Stimulated activated CD4-positive, alpha-beta T cell treated with anti-CD3 and anti-CD28 coated beads, Interleukin-4, amount 100 ng/mL, for 24 hours (primary cell): ENCODE measurements at regions not wholly inside any gene's neighbourhood (a gene's known extent, or its start where the extent isn't known, plus 50 kb on each side); places are given as distances from the start of the nearest gene placed in this dataset.

Experiments
- DNase-seq: peaks from one replicate; pipeline ENCODE4 v3.0.0-alpha.2; 2020

- no peak for DNase-seq
Observed at GRCh38 chr4:180637616-180638015, 1605.6 kb upstream of the TENM3 start.

GRCh38 chr4:180640193-180640592 lies 1603.0 kb upstream of the TENM3 start:
- DNase-seq = no peak

DNA sequence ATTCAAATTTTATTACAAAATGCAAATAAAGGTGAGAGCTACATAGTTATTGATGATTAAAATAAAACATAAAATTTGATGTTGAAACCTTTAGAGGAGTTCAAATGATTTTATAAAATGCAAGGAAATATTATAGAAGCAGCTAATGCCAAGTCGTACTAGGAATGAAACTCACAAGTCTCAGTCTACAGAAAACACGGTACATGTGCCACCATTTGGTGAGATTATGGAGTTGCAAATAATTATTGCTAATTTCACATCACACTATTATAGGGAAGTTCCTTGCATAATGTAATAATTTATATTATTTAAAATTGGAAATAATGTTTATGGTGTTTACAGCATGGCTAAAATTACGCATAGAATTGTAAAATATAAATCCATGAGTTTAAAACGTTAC lies 1601.7 kb upstream of the TENM3 start:
- no peak for DNase-seq

GRCh38 chr4:180642732-180643131 lies 1600.5 kb upstream of the TENM3 start:
- no peak for DNase-seq

DNA sequence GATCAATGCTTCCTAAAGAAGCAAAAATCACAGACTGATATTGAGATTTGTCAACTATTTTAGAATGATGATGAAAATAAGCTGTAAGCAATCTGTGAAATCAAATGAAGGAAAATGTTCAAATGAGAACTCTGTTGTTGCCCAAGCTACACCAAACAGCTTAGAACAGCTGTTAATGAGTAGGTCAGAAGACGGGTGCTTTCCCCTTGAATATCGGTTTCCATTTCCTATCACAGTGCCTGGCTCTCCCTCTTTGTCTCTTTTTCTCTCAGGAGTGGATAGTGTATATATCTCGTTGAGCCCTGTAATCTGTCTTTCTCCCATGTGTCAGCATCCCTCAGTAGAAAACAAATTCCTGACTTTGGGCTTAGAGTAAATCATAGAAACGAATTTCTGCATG lies 1592.9 kb upstream of the TENM3 start:
- no peak for DNase-seq

- DNase-seq = no peak
Observed at GRCh38 chr4:180652533-180652932, 1590.7 kb upstream of the TENM3 start.

- DNase-seq = no peak
Observed at GRCh38 chr4:180655886-180656285, 1587.3 kb upstream of the TENM3 start.

DNA sequence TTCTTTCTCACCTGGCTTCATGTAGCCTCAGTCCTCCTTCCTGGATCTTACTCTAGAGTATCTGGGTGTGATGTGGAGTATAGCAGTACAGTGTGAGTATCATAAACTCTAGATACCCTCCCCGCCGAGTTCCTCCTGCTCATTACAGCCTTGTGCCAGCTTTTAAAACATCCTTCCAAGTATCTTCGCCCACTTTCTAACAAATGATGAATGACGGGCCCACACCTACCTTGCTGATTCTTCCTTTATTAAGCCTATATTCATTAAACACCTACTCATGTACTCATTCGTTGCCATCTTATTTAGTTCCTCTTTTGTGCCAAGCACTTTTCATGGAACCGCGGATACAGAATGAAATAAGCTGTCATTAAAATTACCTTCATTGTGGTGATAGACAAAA lies 1585.3 kb upstream of the TENM3 start:
- no peak for DNase-seq

DNA sequence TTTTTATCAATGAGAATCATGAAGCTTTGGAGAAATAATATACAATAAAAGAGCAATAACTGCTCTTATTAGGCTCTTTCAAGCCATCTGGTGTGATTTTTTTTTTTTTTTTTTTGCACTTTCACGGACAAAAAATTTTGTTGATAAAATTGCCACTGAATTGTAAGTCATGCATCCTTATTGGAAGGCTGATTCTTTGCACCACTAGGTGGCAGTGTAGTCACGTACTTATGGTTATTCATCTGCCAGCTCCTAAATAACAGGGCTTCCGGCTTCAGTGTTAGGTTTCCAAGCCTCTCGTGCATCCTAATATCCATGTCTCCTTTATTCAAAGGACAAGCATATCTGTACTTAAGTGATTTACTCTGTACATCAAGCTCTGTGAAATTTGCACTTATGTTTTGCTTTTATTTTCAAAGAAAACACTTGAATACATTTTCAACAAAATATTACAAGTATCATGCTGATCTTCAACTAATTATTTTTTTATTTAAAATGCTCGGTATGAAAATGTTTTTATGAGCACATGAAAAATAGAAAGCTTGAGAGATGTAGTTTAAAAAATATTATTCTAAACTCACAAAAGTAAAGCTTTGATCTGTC lies 1578.3 kb upstream of the TENM3 start:
- peak; percentile 54 for DNase-seq

DNA sequence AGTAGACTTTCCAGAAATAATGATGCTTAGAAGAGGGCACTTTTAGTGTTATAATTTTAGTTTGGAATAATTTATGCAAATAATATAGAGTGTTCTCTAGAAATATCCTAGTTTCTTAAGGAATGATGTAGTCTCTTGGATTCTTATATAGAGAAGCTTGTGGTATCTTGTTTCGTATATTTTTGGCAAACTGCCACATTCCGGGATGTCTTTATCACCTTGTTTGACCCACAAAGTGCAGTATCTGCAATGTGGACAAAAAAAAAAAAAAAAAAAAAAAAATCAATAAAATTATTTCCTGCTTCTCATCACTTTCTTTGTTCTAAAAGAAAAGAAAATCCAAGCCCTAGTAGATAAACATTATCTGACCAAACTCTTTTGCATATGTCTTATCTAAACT lies 1577.7 kb upstream of the TENM3 start:
- DNase-seq = no peak

DNA sequence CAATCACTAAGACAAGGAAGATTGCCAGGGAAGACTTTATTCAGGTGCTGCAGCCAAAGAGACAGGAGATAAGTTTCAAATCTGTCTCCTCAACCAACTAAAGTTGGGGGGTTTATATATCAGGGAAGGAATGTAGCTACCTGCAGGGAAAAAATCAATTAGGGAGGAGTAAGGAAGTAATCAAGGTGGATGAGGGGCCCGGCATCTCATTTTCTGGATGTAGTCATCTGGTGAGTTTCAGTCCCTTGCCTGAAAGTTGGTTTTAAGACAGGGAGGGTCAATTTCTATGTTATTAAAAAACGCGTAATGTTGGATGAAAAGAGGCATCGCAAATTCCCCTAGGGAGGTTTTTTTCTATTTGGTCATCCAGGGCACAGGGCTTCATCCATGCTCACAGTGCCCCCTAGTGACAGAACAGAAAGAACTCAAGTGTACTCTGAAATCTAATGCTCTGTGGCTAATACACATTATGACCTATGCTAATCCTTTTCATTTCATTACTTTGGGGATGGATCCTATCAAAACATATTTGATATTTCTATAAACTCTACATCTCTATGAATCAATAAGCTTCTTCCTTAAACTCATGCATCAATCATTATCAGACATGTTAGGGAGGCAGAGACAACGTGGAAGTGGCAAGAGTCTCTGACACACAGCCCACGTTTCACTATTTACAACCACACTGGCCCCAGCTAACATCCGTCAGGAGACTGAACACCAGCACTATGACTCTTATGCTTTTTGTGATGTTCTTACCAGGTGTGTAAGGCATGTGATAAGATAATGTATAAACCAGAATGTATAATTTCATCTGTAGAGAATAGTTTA lies 1577.0 kb upstream of the TENM3 start:
- DNase-seq = peak; percentile 5

DNA sequence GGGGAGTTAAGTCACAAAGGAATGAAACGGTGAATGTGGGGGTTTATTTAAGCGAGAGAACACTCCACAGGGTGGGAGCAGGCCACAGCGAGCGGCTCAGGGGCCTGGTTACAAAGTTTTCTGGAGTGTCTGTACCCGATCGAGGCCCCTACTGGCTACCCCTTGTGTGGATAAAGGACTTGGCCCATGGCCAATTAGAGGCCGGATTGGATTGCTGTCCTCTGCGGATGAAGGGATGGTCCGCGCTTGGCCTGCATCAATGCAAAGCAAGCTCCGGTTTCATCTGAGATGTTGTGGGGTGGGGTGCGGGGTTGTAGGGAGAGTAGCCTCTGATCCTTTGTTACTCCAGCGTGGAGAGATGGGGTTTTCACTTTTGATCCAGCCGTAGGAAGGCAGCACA lies 1574.5 kb upstream of the TENM3 start:
- DNase-seq = no peak

- no peak for DNase-seq
Observed at GRCh38 chr4:180669680-180670079, 1573.5 kb upstream of the TENM3 start.

DNA sequence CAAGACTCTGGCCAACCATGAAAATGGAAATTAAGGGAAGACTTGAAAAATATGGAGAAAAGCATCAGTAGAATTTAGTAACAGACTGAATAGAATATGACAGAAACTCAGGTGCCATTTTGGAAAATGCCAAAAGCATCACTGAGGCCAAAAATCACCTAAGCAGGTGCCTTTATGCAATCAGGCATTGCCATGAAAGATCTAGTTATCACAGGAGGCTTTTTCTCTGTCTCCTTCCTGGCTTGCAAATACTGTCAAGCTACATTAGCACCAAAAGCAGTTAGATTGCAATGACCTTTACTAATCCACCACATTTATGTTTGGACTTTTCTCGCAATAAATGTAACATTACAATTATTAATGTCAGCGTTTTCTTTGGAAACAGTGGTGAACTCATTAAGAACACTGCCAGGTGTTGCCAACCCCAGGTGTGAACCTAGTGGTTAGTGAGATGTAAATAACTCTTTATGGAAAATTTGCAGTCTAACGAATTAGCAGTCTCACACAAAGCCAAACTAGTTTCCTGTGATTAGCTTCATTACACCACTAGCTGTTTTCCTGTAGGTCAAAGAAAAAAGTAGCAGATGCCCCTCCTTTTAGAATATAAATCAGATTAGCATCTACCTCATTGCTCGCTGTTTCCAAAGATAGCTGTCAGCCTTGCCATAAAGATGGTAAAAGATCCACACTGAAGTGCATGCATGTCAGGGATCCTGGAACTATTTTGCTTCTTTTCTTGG lies 1568.4 kb upstream of the TENM3 start:
- no peak for DNase-seq

DNA sequence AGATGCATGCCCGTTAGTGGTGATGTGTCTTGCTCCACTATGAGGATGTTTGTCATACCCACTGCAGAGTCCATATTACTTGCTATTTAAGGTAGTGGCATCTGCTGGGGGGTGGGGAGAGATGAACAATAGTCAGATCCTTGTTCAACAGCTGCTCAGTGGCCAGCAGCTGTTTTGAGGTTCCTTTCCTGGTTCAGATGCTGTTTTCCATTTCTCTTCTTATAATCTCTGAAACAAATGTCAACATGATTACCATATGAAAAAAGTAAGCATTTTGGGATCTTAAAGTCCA lies 1567.9 kb upstream of the TENM3 start:
- DNase-seq = no peak

DNA sequence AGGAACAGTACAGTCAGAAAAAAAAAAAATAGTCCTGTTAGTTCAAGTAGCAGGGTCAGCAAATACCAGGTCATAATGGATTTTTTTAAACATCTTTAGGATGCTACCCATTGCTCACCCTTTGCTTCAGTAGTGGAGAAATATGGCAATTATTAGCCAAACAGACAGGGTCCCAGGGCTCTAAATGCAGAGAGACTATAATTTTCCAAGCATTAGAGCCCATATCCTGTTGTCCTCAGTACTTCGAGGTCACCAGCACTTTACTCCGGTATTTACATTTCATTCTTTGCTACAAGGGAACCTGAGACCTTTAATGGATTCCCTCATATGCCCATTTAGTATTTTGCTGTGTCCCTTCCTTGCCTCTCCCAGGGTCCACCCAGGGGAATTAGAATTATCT lies 1562.9 kb upstream of the TENM3 start:
- no peak for DNase-seq

- no peak for DNase-seq
Observed at GRCh38 chr4:180682776-180683175, 1560.4 kb upstream of the TENM3 start.

- DNase-seq = no peak
Observed at GRCh38 chr4:180683186-180683585, 1560.0 kb upstream of the TENM3 start.

DNA sequence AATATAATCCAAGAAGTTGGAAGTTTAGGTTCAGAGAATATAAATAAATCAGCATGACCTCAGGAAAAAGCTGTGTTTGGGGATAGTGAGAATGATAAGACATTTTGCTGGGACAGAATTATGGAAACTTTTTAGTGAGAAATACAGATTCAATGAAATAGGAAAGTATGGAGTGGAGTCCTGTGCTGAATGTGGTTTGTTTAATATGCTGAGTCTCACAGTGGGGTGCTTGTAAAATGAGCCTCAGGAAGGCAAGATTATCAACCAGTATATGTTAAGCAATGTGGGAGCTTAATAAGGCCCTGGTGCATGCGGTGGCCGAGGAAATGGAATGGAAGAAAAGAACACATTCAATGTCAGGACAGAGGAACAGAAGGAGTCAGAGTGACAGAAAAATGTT lies 1554.7 kb upstream of the TENM3 start:
- DNase-seq = no peak

DNA sequence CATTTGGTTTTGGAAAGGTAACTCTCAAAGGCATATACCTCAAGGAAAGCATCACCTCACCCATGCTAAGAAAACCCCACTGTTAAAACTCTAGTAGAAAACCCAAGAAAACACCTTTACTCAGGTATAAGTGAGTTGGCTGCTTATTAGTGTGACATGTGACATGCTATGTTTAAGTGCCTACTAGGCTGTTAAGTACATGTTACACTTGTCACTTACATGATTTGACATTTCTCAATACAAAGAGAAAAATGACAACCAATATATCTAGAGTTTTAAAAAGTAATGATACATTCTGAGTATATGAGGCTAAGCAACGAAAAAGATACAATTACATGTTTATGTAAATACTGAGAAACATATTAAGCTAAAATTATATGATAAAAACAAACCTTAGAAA lies 1548.3 kb upstream of the TENM3 start:
- DNase-seq = no peak

- DNase-seq = no peak
Observed at GRCh38 chr4:180695851-180696250, 1547.4 kb upstream of the TENM3 start.

GRCh38 chr4:180696460-180697092 lies 1546.6 kb upstream of the TENM3 start:
- DNase-seq = no peak

- DNase-seq = no peak
Observed at GRCh38 chr4:180698550-180699195, 1544.5 kb upstream of the TENM3 start.
